ENCODE measurements at regions not wholly inside any gene's neighbourhood (a gene's known extent, or its start where the extent isn't known, plus 50 kb on each side); places are given as distances from the start of the nearest gene placed in this dataset.

- DNase-seq: no peak
Observed at GRCh38 chr3:18666655-18667054, 241.5 kb upstream of the SATB1 start.

- no peak for DNase-seq
Observed at GRCh38 chr3:18660059-18660458, 234.9 kb upstream of the SATB1 start.

GRCh38 chr3:18657858-18658820 is 233.0 kb upstream of the SATB1 start:
- no peak for DNase-seq

DNA sequence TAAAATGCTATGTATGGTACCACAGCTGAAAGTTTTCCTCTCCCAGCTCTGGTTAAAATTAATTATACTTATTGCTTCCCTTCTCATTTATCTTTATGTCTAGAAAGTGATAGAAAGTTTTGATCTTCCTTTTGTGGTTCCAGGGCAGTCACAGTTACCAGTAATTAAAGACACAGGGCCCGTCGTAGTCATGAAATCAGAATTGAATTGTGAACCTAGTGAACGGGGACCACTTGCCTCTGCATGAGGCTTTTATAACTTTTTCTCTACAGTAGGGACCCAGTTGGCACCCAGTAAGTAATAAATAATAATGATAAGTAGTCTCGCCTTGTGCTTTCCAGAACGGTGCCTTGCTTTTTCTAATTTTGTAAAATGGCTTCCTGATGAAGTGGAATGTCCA is 231.7 kb upstream of the SATB1 start:
- no peak for DNase-seq

DNA sequence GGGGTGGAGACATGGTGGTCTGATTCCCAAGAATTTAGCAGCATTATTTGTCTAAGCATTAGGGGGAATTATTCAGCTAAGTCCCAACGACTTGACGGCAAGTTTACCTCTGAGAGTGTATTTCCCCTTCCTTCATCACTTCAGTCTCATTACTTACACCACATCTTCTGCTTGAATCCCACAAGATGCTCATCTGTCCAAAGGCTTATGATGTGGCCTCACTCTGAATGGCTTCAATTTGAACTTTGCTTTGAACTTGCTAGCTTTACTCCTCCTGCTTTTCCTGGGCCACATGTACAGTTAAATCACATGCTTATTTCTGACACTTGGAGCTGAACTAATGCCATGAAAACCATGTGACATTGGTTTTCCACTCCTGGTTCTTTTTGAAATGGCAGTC is 231.3 kb upstream of the SATB1 start:
- DNase-seq: no peak

DNA sequence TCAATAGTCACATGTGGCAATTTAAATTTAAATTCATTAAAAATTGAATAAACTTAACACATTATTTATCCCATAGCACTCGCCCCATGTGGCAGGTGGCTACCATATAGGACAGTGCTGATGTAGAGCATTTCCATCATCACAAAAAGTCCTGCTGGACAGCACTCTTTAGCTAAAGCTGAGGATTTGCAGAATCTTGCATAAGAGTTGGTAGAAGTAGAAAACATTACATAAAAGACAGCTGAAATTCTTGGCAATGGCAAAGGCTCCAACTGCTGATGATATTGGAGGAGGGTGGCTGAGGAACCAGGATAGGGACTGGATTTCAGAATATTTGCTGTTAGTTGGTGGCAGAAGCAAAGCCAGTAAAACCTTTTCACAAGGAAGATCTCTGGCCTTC is 230.7 kb upstream of the SATB1 start:
- no peak for DNase-seq

DNA sequence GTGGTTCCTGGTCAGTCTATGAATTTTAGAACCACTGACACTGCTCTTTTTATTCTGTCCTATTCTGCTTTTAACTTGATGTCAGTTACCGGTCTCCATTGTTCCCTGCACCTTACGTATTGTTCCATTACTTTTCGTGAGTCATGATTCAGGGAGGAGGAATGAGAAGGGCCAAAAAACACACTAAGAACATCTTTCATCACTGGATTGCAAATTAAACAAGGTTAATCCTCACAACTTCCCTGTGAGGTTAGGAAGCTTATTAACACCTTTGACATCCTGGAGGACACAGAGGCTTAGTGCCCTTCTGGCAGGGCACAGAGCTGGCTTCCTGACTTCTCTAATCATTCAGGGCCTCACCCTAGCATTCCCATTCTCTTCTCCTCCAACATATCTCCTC is 227.6 kb upstream of the SATB1 start:
- no peak for DNase-seq

DNA sequence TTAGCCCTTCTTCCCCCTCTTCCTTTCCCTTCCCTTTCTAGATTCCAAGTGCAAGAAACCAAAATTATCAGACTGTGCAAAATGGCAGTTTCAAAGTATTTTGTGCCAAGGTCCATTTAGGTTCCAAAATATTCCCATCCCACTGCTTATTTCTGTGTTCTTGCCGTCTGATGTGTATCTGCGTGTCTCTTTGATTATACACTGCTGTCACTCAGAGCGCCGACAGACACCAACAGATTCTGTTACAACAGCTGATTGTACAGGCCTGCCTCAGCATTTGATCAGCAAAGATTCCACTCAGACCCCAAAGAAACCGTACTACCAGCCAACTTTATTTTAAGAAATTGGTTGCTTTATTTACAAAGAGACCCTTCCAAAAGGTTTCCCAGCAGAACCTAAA is 225.6 kb upstream of the SATB1 start:
- no peak for DNase-seq

DNA sequence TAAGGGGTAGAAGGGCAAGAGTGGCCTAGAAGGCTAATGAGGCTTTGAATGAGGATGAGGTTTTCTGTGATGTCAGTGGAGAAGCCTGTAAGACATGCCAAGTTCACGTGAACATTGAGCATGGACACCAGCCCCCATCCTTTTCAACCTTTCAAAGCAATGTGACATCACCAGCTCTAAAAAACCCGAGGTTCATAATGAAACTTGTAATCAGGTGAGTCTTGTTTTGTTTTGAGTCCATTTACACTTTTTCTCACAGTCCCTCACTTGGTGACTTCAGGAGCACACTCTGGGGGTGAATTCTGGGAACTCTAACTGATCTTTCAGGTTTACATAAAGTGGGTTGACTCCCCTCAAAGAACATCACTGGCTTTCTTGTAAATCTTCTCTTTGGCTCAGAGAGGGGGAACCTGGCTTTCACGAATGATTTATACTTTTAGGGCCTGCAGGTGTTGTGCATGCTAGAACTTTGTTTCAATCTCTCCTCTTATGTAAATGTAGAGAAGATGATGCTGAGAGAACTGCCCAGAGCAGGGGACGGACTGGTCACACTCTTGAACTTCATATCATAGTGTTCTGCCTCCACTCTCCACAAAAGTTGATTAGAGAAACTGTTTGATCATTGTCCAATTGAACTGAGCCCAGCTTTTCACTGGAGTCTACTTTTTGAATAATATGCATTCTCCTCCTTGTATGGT is 224.7 kb upstream of the SATB1 start:
- no peak for DNase-seq

DNA sequence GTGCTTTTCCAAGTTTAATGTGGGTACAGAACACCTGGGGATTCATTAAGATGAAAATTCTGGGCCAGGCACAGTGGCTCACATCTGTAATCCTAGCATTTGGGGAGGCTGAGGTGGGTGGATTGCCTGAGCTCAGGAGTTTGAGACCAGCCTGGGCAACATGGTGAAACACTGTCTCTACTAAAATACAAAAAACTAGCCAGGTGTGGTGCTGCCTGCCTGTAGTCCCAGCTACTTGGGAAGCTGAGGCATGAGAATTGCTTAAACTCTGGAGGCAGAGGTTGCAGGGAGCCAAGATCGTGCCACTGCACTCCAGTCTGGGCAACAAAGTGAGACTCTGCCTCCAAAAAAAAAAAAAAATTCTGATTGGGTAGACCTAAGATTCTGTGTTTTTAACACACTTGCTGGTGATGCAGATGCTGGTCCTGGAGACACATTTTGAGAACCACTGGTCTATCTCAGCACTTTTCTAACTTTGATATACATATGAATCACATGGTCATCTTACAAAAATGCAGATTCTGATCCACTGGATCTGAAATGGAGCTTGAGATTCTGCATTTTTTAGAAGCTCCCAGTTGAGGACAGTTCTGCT is 223.8 kb upstream of the SATB1 start:
- no peak for DNase-seq

DNA sequence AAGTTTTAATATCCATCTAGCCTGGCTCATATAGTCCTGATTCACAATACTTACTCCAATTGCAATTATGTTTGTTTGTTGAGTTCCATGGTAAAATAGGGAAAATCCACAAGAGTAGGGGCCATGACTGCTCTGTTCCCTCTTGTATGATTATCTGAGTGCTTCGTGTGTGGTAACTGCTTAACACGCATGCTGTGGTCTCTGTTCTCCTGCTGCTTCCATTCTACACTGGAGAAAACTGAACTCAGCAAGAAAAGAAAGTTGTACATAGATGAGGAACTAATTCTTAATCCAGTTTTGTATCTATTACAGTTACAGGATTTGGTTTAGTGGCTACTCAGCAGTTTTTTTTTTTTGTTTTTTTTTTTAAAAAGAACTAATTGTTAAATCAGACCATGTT is 223.0 kb upstream of the SATB1 start:
- no peak for DNase-seq

- DNase-seq: no peak
Observed at GRCh38 chr3:18645619-18646018, 220.5 kb upstream of the SATB1 start.

DNA sequence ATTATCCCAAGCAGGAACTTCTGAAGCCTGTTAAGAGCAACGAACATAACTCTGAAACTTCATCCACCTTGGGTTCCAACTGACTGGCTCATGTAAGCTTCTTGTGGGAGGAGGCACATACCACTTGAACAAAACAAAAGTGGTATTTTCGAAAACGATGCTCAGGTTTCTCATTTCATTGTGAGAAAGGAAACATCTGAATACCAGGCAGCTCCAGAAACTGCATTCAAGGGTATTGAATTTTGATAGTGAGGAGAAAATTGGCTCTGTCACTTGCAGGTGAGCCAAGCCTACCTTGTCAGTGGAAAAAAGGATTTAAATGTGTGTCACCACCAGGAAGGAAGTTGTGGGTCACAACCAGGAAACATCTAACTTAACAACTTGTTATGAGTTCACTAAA is 218.1 kb upstream of the SATB1 start:
- no peak for DNase-seq

DNA sequence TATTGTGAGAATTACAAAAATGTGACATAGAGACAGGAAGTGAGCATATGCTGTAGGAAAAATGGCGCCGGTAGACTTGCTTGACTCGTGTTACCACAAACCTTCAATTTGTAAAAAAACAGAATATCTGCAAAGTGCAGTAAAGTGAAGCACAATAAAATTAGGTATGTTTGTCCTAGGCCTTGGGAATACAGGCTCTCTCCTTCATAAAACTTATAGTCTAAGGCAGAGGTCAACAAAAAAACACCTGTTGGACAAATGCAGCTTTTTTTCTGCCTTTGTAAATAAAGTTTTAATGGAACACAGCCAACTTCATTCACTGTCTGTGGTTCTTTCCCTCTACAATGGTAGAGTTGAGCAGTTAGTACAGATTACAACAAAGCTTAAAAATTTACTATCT is 216.8 kb upstream of the SATB1 start:
- DNase-seq: no peak

DNA sequence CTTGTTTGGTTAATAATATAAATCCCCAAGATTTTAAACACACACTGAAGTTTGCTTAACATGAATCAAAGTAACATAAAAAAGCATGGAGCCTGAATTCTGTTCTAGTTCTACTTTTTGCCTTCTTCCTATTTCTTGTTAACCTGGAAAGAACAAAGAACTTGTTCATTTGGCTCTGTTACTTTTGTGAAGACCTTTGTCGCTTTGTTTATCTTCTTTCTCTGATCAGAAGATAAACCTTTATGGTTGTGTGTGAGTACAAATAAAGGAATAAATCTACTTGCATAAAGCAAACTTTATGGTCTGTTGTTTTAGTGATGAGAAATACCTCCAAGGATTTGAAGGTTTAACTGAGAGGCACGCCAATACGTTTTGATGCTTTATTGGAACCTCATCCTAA is 210.1 kb upstream of the SATB1 start:
- DNase-seq: no peak

DNA sequence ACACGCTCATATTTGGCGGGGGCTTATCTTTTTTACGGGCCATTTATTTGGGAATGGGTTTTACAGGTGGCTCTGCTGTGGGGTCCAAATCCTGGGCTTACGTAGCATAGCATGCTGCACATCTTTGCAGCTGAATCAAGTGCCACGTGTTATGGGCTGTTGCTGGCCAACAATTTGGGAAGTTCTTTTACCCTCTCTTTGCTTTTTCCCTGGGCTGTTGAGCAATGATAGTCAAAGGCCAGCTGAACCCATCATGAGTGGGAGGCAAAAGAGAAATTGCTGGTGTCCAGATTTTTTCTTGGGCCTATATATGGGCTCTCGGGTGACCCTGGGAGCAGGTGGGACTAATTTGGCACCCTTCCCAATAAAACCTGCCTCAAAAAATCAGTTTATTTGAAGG is 209.3 kb upstream of the SATB1 start:
- DNase-seq: no peak

DNA sequence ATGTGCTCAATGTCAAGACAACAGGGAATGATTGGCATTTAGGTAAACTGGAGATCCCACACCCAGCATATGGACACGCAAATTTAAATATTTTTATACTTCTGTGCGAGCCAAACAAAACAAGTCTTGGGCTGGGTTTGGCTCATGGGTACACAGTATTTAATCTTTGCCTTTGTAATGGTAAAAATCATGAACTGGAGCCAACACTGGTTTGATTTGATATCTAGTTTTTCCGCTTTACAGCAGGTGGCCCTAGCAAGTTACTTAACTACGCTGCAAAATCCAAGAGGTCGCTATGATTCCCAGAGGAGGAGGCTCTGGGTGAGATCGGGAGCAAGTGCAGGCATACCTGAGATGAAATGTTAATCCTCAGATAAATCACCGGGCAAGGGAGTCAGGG is 207.9 kb upstream of the SATB1 start:
- no peak for DNase-seq

DNA sequence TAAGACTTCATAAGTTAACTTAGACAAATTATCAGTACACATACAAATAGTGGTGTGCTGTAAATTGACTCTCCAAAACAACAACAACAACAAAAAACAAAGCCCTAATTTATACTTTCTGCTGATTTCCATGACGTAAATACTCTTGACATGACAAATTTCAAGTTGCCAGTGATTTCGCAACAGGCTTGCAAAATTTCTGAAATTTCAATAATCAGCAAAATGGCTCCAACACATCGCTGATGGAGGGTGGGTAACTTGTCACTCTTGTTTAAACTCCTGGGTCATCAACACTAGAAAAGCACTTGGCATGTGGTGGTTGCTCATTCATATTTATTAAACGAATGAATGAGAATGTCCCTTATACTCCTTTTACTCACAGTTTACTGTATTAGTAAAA is 205.2 kb upstream of the SATB1 start:
- no peak for DNase-seq

GRCh38 chr3:18625085-18625484 is 199.9 kb upstream of the SATB1 start:
- DNase-seq: no peak

- DNase-seq: no peak
Observed at GRCh38 chr3:18623220-18623619, 198.1 kb upstream of the SATB1 start.

DNA sequence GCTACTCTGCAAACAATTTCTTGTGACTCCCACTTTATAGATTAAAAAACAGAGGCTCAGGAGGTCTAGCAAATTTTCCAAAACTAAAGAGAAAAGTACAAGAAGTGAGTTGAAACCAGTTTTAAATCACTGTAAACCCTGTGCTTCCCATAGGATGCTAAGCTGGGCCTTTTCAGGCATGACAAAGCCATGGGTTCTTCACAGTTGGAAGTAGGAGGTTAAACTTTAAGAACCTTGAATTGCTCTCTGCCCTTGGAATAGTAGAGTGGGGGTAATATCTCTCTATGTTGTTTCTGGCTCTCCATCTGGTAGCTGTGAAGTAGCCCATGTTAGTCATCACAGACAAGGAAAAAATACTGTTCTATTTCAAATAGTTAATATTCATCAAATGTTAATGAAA is 193.6 kb upstream of the SATB1 start:
- no peak for DNase-seq

- DNase-seq: no peak
Observed at GRCh38 chr3:18611991-18612390, 186.9 kb upstream of the SATB1 start.

DNA sequence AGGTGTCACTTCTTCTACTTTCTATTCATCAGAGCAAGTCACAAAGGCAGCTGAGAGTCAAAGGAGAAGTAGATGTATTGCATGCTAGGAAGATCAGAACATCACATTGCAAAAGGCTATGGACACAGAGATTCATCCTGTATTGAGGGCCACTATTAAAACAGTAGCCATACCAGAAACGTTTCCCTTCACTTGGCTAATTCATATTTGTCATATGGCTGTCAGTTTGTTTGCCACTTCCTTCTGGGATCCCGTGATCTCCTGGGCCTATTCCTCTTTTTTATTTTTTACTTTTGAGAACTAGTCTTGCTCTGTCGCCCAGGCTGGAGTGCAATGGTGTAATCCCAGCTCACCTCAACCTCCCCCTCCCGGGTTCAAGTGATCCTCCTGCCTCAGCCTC is 184.0 kb upstream of the SATB1 start:
- no peak for DNase-seq

DNA sequence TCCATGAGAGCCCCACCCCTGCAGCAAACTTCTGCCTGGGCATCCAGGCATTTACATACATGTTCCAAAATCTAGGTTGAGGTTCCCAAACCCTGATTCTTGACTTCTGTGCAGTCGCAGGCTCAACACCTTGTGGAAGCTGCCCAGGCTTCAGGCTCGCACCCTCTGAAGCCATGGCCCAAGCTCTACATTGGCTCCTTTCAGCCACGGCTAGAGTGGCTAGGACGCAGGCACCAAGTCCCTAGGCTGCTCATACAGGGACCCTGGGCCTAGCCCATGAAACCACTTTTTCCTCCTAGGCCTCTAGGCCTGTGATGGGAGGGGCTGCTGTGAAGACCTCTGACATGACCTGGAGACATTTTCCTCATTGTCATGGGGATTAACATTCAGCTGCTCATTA is 172.8 kb upstream of the SATB1 start:
- no peak for DNase-seq
